Naive B cell (primary cell): ENCODE measurements at regions not wholly inside any gene's neighbourhood (a gene's known extent, or its start where the extent isn't known, plus 50 kb on each side); places are given as distances from the start of the nearest gene placed in this dataset.

ENCODE experiments used
- ATAC-seq, 2 donors: fragments of 150-1000 bp; cut with Tn5 transposase; 2 replicates each; pipeline ENCODE4 v1.10.0; 2021; ENCODE audit warnings: low read depth in 2 of 2, mild to moderate bottlenecking in 2 of 2, moderate library complexity in 2 of 2
- DNase-seq: peaks from one replicate; pipeline ENCODE4 v3.0.0; 2022
- H3K27ac Mint-ChIP-seq, 6 donors: one replicate each; pipeline ENCODE4 v1.8.0; 2020 to 2022; ENCODE audit warnings: mild to moderate bottlenecking in 6 of 6, mixed read lengths in 6 of 6, moderate library complexity in 5 of 6, inconsistent platforms in 2 of 6
- H3K27me3 Mint-ChIP-seq, 3 donors: one replicate each; pipeline ENCODE4 v1.8.0; 2021 to 2022; ENCODE audit warnings: mixed read lengths in 3 of 3, mild to moderate bottlenecking in 1 of 3
- H3K36me3 Mint-ChIP-seq, 2 donors: one replicate each; pipeline ENCODE4 v1.8.0; 2020 to 2022; ENCODE audit warnings: mixed read lengths in 2 of 2, inconsistent platforms in 1 of 2, mild to moderate bottlenecking in 1 of 2
- H3K4me1 Mint-ChIP-seq, 3 donors: one replicate each; pipeline ENCODE4 v1.8.0; 2020 to 2022; ENCODE audit warnings: mixed read lengths in 3 of 3, inconsistent platforms in 1 of 3, mild to moderate bottlenecking in 1 of 3, moderate library complexity in 1 of 3
- H3K4me3 Mint-ChIP-seq, 8 donors: one replicate each; pipeline ENCODE4 v1.8.0; 2020 to 2022; ENCODE audit warnings: mild to moderate bottlenecking in 8 of 8, mixed read lengths in 8 of 8, moderate library complexity in 8 of 8, inconsistent platforms in 2 of 8
- H3K9me3 Mint-ChIP-seq, 7 donors: one replicate each; pipeline ENCODE4 v1.8.0; 2020 to 2022; ENCODE audit warnings: mixed read lengths in 7 of 7, mild to moderate bottlenecking in 5 of 7, inconsistent platforms in 2 of 7, moderate library complexity in 1 of 7

GRCh38 chr13:74063533-74064100, 70.6 kb downstream of the KLF12 start:
- peaks cover 0 to 8% (median 0%) of the 10 kb centered on the region in 7 donors for H3K9me3 Mint-ChIP-seq
- no peaks in the 10 kb centered on the region for H3K27me3 Mint-ChIP-seq
- H3K4me1 Mint-ChIP-seq: peaks cover 55 to 87% (median 78%) of the 10 kb centered on the region in 3 donors
- peak in 1 of 2 donors; percentile 10 for ATAC-seq
- H3K27ac Mint-ChIP-seq: peak overlapping the region; percentile 83 to 98 (median 92)
- H3K4me3 Mint-ChIP-seq: peak overlapping the region in 5 of 8 donors; percentile 15 to 77 (median 68)
- no peaks in the 10 kb centered on the region for H3K36me3 Mint-ChIP-seq
- no peak for DNase-seq

GRCh38 chr13:74062933-74063332, 71.3 kb downstream of the KLF12 start:
- peaks cover 0 to 8% (median 0%) of the 10 kb centered on the region in 7 donors for H3K9me3 Mint-ChIP-seq
- peaks cover 55 to 89% (median 78%) of the 10 kb centered on the region in 3 donors for H3K4me1 Mint-ChIP-seq
- no peaks in the 10 kb centered on the region for H3K27me3 Mint-ChIP-seq
- ATAC-seq (peak; percentile 12 to 23), DNase-seq (no peak)
- H3K36me3 Mint-ChIP-seq: peaks cover 0 to under 1% of the 10 kb centered on the region in 2 donors
- peak overlapping the region; percentile 47 to 77 (median 70) for H3K4me3 Mint-ChIP-seq
- peak overlapping the region; percentile 68 to 98 (median 87) for H3K27ac Mint-ChIP-seq

GRCh38 chr13:74061926-74062595, 72.1 kb downstream of the KLF12 start:
- peak; percentile 78 to 79 for ATAC-seq
- Mint-ChIP-seq H3K36me3 (peaks cover 0 to 7% of the 10 kb centered on the region in 2 donors), H3K27me3 (no peaks in the 10 kb centered on the region), H3K9me3 (peaks cover 0 to 8% (median 0%) of the 10 kb centered on the region in 7 donors), H3K27ac (peak overlapping the region; percentile 34 to 98 (median 76)), H3K4me3 (peak overlapping the region; percentile 8 to 78 (median 56)), H3K4me1 (peaks cover 63 to 90% (median 81%) of the 10 kb centered on the region in 3 donors)
- peak; percentile 20 for DNase-seq

- H3K4me3 Mint-ChIP-seq: peak overlapping the region in 2 of 8 donors; percentile 13 to 29
- peaks cover 55 to 84% (median 83%) of the 10 kb centered on the region in 3 donors for H3K4me1 Mint-ChIP-seq
- H3K27me3 Mint-ChIP-seq: no peaks in the 10 kb centered on the region
- H3K27ac Mint-ChIP-seq: peak overlapping the region in 4 of 6 donors; percentile 30 to 86 (median 57)
- DNase-seq (no peak), ATAC-seq (no peak)
- H3K36me3 Mint-ChIP-seq: peaks cover 0 to 7% of the 10 kb centered on the region in 2 donors
- peaks cover 0 to 8% (median 0%) of the 10 kb centered on the region in 7 donors for H3K9me3 Mint-ChIP-seq
Observed at GRCh38 chr13:74056801-74057542, 77.2 kb downstream of the KLF12 start.

- no peaks in the 10 kb centered on the region for H3K27me3 Mint-ChIP-seq
- no peak overlapping the region for H3K4me3 Mint-ChIP-seq
- H3K4me1 Mint-ChIP-seq: peaks cover 64 to 87% (median 77%) of the 10 kb centered on the region in 3 donors
- H3K27ac Mint-ChIP-seq: peak overlapping the region in 1 of 6 donors; percentile 15
- no peak for ATAC-seq
- peaks cover 16 to 17% of the 10 kb centered on the region in 2 donors for H3K36me3 Mint-ChIP-seq
- DNase-seq: no peak
- H3K9me3 Mint-ChIP-seq: peaks cover 0 to 2% (median 0%) of the 10 kb centered on the region in 7 donors
Observed at GRCh38 chr13:74052402-74052928, 81.7 kb downstream of the KLF12 start.

GRCh38 chr13:74048756-74049155, 85.4 kb downstream of the KLF12 start:
- no peak overlapping the region for H3K4me3 Mint-ChIP-seq
- DNase-seq (no peak), ATAC-seq (no peak)
- peaks cover 54 to 64% (median 56%) of the 10 kb centered on the region in 3 donors for H3K4me1 Mint-ChIP-seq
- peaks cover 0 to 2% (median 0%) of the 10 kb centered on the region in 7 donors for H3K9me3 Mint-ChIP-seq
- peak overlapping the region in 2 of 6 donors; percentile 16 to 62 for H3K27ac Mint-ChIP-seq
- no peaks in the 10 kb centered on the region for H3K27me3 Mint-ChIP-seq
- H3K36me3 Mint-ChIP-seq: peaks cover 14 to 22% of the 10 kb centered on the region in 2 donors

GRCh38 chr13:74047931-74048600, 86.1 kb downstream of the KLF12 start:
- ATAC-seq (no peak), DNase-seq (no peak)
- peak overlapping the region in 3 of 6 donors; percentile 16 to 91 (median 62) for H3K27ac Mint-ChIP-seq
- peaks cover 14 to 22% of the 10 kb centered on the region in 2 donors for H3K36me3 Mint-ChIP-seq
- peaks cover 50 to 61% (median 56%) of the 10 kb centered on the region in 3 donors for H3K4me1 Mint-ChIP-seq
- no peak overlapping the region for H3K4me3 Mint-ChIP-seq
- peaks cover 0 to 2% (median 0%) of the 10 kb centered on the region in 7 donors for H3K9me3 Mint-ChIP-seq
- H3K27me3 Mint-ChIP-seq: no peaks in the 10 kb centered on the region

GRCh38 chr13:74046431-74046830, 87.8 kb downstream of the KLF12 start:
- peaks cover 51 to 65% (median 52%) of the 10 kb centered on the region in 3 donors for H3K4me1 Mint-ChIP-seq

GRCh38 chr13:74045583-74045982, 88.6 kb downstream of the KLF12 start:
- peaks cover 11 to 17% of the 10 kb centered on the region in 2 donors for H3K36me3 Mint-ChIP-seq
- peaks cover 50 to 63% (median 50%) of the 10 kb centered on the region in 3 donors for H3K4me1 Mint-ChIP-seq
- peak overlapping the region in 1 of 6 donors; percentile 48 for H3K27ac Mint-ChIP-seq
- no peaks in the 10 kb centered on the region for H3K27me3 Mint-ChIP-seq
- peaks cover 0 to 1% (median 0%) of the 10 kb centered on the region in 7 donors for H3K9me3 Mint-ChIP-seq
- H3K4me3 Mint-ChIP-seq: no peak overlapping the region
- no peak for DNase-seq
- ATAC-seq: no peak

More at GRCh38 chr13:74046431-74046830, 87.8 kb downstream of the KLF12 start:
- H3K27me3 Mint-ChIP-seq: no peaks in the 10 kb centered on the region
- no peak for ATAC-seq
- no peak overlapping the region for H3K27ac Mint-ChIP-seq
- no peak overlapping the region for H3K4me3 Mint-ChIP-seq
- peaks cover 0 to under 1% (median 0%) of the 10 kb centered on the region in 7 donors for H3K9me3 Mint-ChIP-seq
- DNase-seq: no peak
- peaks cover 14 to 22% of the 10 kb centered on the region in 2 donors for H3K36me3 Mint-ChIP-seq

GRCh38 chr13:74043237-74043636, 91.0 kb downstream of the KLF12 start:
- H3K9me3 Mint-ChIP-seq: peaks cover 0 to 1% (median 0%) of the 10 kb centered on the region in 7 donors
- peaks cover 34 to 51% (median 40%) of the 10 kb centered on the region in 3 donors for H3K4me1 Mint-ChIP-seq
- DNase-seq (no peak), ATAC-seq (no peak)
- H3K36me3 Mint-ChIP-seq: peaks cover 0 to 5% of the 10 kb centered on the region in 2 donors
- no peaks in the 10 kb centered on the region for H3K27me3 Mint-ChIP-seq
- no peak overlapping the region for H3K4me3 Mint-ChIP-seq
- no peak overlapping the region for H3K27ac Mint-ChIP-seq

- peaks cover 36 to 64% (median 53%) of the 10 kb centered on the region in 3 donors for H3K4me1 Mint-ChIP-seq
- peaks cover 0 to 5% of the 10 kb centered on the region in 2 donors for H3K36me3 Mint-ChIP-seq
- DNase-seq: no peak
- H3K27me3 Mint-ChIP-seq: no peaks in the 10 kb centered on the region
- peak overlapping the region in 1 of 8 donors; percentile 78 for H3K4me3 Mint-ChIP-seq
- H3K9me3 Mint-ChIP-seq: peaks cover 0 to 1% (median 0%) of the 10 kb centered on the region in 7 donors
- peak overlapping the region in 1 of 6 donors; percentile 23 for H3K27ac Mint-ChIP-seq
- ATAC-seq: peak; percentile 60 to 71
Observed at GRCh38 chr13:74040200-74040599, 94.0 kb downstream of the KLF12 start.

- peaks cover 0 to 1% (median 0%) of the 10 kb centered on the region in 7 donors for H3K9me3 Mint-ChIP-seq
- H3K27me3 Mint-ChIP-seq: no peaks in the 10 kb centered on the region
- H3K4me3 Mint-ChIP-seq: no peak overlapping the region
- peaks cover 0 to 5% of the 10 kb centered on the region in 2 donors for H3K36me3 Mint-ChIP-seq
- no peak overlapping the region for H3K27ac Mint-ChIP-seq
- peaks cover 35 to 69% (median 50%) of the 10 kb centered on the region in 3 donors for H3K4me1 Mint-ChIP-seq
- no peak for ATAC-seq
- no peak for DNase-seq
Observed at GRCh38 chr13:74039667-74040066, 94.5 kb downstream of the KLF12 start.
